ENCODE measurements at regions not wholly inside any gene's neighbourhood (a gene's known extent, or its start where the extent isn't known, plus 50 kb on each side); places are given as distances from the start of the nearest gene placed in this dataset.

DNA sequence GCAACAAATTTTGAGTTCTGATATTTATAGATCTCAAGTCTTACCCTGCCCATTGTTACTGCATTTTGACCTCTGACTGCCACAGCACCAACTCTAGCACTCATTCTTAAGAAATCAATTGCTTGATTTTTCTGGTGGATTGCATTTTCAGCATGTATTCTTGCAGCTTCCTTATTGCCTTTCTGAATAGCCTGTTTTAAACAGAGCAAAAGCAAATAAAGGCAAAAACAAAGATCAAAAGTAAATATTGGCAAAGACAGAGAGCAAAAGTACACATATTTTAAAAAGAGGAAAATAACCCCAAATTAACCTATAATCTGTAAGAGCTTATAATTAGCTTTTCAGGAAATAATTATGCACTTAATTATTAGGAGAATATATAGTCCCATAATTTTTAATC lies 129.4 kb upstream of the TENT5D start:
- DNase-seq = no peak
- H3F3A ChIP-seq (replicated peaks; ENCODE audit: insufficient read depth) = no peaks in the 10 kb centered on the region
- H3K27ac ChIP-seq (ENCODE audit: low read depth in 2 of 2, low read length in 1 of 2) = no peak overlapping the region
- no peak overlapping the region for H2AFZ ChIP-seq (ENCODE audit: low read depth)
- H3K4me2 ChIP-seq = no peak overlapping the region
- no peaks in the 10 kb centered on the region for H3K9me2 ChIP-seq
- POLR2A ChIA-PET = no interaction called here
- no peaks in the 10 kb centered on the region for H4K20me1 ChIP-seq (ENCODE audit: insufficient read depth)
- TF ChIP-seq, protein P1, sequence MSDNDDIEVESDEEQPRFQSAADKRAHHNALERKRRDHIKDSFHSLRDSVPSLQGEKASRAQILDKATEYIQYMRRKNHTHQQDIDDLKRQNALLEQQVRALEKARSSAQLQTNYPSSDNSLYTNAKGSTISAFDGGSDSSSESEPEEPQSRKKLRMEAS (IDR thresholded peaks at IDR 0.05; ENCODE audit: low read depth) = no peak
- TF ChIP-seq MEF2A (IDR thresholded peaks at IDR 0.05; ENCODE audit: borderline replicate concordance, low read depth) = no peak
- TF ChIP-seq USF2 (IDR thresholded peaks at IDR 0.05; ENCODE audit: borderline replicate concordance, low read depth, low read length) = no peak
- no peak for TF ChIP-seq EP300 (IDR thresholded peaks at IDR 0.05; ENCODE audit: borderline replicate concordance in 1 of 2, low read depth in 1 of 2, low read length in 1 of 2)
- TF ChIP-seq REST (IDR thresholded peaks at IDR 0.05; ENCODE audit: low read depth, low read length) = no peak
- TF ChIP-seq MXI1 (IDR thresholded peaks at IDR 0.05; ENCODE audit: low read depth, low read length) = no peak
- TF ChIP-seq, protein P2, sequence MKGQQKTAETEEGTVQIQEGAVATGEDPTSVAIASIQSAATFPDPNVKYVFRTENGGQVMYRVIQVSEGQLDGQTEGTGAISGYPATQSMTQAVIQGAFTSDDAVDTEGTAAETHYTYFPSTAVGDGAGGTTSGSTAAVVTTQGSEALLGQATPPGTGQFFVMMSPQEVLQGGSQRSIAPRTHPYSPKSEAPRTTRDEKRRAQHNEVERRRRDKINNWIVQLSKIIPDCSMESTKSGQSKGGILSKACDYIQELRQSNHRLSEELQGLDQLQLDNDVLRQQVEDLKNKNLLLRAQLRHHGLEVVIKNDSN (IDR thresholded peaks at IDR 0.05; ENCODE audit: borderline replicate concordance, low read depth) = no peak
- no peak for TF ChIP-seq FOSL2 (IDR thresholded peaks at IDR 0.05; ENCODE audit: borderline replicate concordance, low read depth)
- no peak for TF ChIP-seq POLR2AphosphoS5 (IDR thresholded peaks at IDR 0.05; ENCODE audit: low read depth, low read length)
- no peak for TF ChIP-seq IRF3 (IDR thresholded peaks at IDR 0.05; ENCODE audit: low read depth, low read length)
- TF ChIP-seq RXRA (IDR thresholded peaks at IDR 0.05; ENCODE audit: borderline replicate concordance, low read depth) = no peak
- no peak for TF ChIP-seq GATA2 (CRISPR knock-in tag; IDR thresholded peaks at IDR 0.05)
- no peak for TF ChIP-seq CHD2 (IDR thresholded peaks at IDR 0.05; ENCODE audit: low read length, partially characterized antibody)
- TF ChIP-seq, protein P3, sequence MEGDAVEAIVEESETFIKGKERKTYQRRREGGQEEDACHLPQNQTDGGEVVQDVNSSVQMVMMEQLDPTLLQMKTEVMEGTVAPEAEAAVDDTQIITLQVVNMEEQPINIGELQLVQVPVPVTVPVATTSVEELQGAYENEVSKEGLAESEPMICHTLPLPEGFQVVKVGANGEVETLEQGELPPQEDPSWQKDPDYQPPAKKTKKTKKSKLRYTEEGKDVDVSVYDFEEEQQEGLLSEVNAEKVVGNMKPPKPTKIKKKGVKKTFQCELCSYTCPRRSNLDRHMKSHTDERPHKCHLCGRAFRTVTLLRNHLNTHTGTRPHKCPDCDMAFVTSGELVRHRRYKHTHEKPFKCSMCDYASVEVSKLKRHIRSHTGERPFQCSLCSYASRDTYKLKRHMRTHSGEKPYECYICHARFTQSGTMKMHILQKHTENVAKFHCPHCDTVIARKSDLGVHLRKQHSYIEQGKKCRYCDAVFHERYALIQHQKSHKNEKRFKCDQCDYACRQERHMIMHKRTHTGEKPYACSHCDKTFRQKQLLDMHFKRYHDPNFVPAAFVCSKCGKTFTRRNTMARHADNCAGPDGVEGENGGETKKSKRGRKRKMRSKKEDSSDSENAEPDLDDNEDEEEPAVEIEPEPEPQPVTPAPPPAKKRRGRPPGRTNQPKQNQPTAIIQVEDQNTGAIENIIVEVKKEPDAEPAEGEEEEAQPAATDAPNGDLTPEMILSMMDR (IDR thresholded peaks at IDR 0.05) = no peak
- TF ChIP-seq FOXM1 (IDR thresholded peaks at IDR 0.05; ENCODE audit: low read depth) = no peak
- no peaks in the 10 kb centered on the region for H3K9me3 ChIP-seq
- H3K36me3 ChIP-seq (replicated peaks in 1 of 2; ENCODE audit: control insufficient read depth in 1 of 2, insufficient read depth in 2 of 2, low read length in 1 of 2) = no peaks in the 10 kb centered on the region
- no peaks in the 10 kb centered on the region for H3K27me3 ChIP-seq (ENCODE audit: insufficient read depth)
- no peak overlapping the region for H3K4me3 ChIP-seq (ENCODE audit: low read depth in 2 of 2, low read length in 1 of 2)
- H3K79me2 ChIP-seq (ENCODE audit: insufficient read depth) = no peaks in the 10 kb centered on the region
- CTCF ChIA-PET = no interaction called here
- no peak overlapping the region for H3K9ac ChIP-seq
- no peaks in the 10 kb centered on the region for H3K4me1 ChIP-seq (ENCODE audit: control insufficient read depth in 1 of 2, insufficient read depth in 2 of 2, low read depth in 1 of 2, low read length in 1 of 2)

Data from SK-N-SH (cell line).